Hematopoietic multipotent progenitor cell treated with erythropoietin and hydrocortisone succinate and interleukin-3 and kit ligand, for 8 days (in vitro differentiated cells): ENCODE measurements at regions not wholly inside any gene's neighbourhood (a gene's known extent, or its start where the extent isn't known, plus 50 kb on each side); places are given as distances from the start of the nearest gene placed in this dataset.

Source experiments
- DNase-seq: peaks from one replicate; pipeline ENCODE4 v3.0.0-alpha.2; 2015

DNA sequence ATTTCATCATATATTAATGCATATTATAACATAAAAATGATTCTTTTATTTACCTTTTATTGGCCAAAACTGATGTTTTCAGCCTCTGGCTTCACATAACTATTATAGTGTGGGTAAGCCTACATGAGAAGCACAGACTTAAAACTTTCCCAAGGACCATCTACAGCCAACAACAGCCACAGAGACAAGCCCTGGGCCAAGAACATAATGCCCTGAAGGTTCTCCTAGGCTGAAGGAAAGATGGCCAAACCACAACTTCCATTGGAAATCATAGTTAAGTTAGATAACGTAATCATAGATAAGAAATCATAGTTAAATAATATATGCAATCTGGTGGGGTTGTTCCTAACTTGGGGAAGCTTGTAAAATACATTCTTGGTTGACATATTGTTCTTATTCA, 280.0 kb upstream of the EMCN start:
- DNase-seq: no peak

DNA sequence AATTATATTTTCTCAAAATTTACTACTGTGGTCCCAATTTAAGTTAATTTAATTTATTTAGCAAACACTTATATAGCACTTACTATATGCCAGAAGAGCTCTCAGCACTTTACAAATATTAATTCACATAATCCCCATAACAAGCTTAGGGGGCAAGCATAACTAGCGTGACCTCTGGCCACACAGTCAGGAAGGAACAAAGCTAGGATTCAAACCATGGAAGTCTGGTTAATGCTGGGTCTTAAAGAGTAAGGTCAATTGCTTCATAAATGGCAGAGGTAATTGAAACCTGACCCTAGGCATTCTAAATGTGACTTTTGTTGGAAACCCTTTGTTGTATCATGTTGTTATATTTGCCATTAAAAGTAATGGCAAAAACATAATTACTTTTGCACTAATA, 279.5 kb upstream of the EMCN start:
- DNase-seq: no peak

GRCh38 chr4:100796332-100796731, 278.5 kb upstream of the EMCN start:
- DNase-seq: no peak

- DNase-seq: no peak
Observed at GRCh38 chr4:100795581-100795980, 277.8 kb upstream of the EMCN start.

- DNase-seq: no peak
Observed at GRCh38 chr4:100790836-100791615, 273.2 kb upstream of the EMCN start.

- no peak for DNase-seq
Observed at GRCh38 chr4:100789991-100790390, 272.2 kb upstream of the EMCN start.

GRCh38 chr4:100786481-100786880, 268.7 kb upstream of the EMCN start:
- no peak for DNase-seq

- no peak for DNase-seq
Observed at GRCh38 chr4:100782356-100782755, 264.5 kb upstream of the EMCN start.

- no peak for DNase-seq
Observed at GRCh38 chr4:100781435-100781834, 263.6 kb upstream of the EMCN start.

DNA sequence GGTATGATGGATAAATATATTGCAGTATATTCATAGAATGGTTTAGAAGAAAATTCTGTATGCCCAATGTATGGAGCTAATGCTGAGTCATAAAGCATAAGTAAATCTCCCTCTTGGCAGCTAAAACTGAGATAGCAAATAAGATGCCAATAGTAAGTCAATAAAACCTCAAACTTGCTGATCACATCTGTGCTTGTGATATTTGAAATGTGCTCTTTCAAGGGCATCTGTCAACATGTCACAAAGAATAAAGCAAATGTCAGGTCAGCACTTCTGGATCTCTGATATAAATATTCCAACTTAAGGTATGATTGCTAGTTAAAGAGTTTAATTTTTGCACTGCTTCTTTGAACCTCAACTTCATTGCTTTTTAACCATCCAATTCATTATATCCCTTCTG, 262.3 kb upstream of the EMCN start:
- DNase-seq: no peak

DNA sequence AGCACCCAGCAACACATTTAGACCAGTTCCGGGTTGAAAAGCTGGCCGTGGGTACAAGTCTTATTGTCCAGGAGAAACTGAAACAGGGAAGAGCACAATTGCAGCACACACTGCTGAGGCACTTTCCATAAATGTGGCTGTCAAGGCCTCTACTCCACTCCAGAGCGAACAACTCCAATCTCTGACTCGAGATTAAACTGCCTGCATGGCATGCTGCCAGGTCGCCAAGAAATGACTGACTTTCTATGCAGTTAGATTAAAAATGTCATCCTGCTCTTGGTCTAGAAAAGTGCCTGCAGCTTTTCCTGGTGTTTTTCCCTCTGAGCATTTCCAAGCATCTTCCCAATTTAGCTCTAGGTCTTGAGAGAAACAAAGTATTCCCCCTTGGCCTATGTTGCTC, 260.6 kb upstream of the EMCN start:
- no peak for DNase-seq

DNA sequence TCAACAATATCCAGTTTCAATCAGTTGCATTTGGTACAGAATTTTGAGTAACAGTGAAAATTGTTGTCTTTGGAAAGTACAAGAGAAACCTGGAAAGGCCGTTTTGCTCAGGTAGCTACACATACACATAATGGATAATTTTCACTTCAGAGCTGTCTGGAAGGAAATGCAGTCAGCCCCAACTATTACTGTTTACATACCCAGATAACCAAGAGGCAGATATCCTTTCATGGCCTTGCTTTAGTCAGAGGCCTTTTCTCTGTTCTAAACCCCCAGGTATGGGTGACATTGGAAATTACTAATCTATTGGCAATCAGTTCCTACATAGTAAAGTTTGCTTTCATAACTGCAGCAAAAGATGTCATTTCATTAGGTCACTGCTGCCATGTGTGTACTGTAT, 244.9 kb upstream of the EMCN start:
- no peak for DNase-seq

- no peak for DNase-seq
Observed at GRCh38 chr4:100754751-100755150, 236.9 kb upstream of the EMCN start.

DNA sequence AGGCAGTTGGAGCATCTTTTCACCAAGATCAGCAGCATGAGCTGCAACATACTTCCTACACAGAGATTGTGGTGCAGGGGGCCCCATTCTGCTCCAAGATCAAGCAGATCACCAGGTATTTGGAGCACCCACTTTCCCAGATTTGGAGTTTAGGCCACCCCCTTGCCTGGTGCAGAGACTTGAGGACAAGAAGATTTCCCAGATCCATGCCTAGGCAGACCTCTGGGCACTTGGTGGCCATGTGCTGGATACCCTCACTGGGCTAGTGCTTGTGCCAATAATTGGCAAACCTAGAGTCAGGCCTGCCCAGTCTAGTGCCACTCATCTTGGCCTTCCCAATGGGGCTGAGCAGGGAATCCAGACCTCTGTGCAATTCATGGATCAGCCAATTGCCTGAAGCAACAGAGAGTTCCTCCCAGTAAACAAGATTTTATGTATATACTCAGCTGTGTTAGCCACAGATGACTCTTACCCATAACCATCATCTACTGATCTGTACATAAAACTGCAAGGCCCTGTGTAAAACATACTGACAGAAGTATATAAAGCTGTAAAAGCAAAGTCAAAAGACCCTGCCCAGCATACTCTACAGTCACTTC, 228.4 kb upstream of the EMCN start:
- DNase-seq: no peak

DNA sequence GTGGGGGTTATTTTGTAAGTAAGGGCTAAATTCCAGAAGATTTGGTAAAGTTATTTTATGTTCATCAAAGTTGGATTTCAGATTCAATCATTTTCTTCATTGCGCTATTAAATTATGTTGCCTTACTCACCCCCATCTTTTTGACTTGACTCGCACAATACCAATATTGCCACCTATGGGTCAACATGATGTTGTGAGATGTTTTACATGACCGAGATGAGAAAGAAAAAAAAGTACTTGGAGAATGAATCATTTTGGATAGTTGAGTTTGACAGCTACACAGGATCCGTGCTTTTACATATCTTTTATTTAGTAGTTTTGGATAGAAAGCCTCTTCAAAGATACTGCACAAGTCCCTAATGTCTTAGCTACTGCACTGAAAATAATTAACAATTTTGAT, 224.2 kb upstream of the EMCN start:
- DNase-seq: peak; percentile 11

DNA sequence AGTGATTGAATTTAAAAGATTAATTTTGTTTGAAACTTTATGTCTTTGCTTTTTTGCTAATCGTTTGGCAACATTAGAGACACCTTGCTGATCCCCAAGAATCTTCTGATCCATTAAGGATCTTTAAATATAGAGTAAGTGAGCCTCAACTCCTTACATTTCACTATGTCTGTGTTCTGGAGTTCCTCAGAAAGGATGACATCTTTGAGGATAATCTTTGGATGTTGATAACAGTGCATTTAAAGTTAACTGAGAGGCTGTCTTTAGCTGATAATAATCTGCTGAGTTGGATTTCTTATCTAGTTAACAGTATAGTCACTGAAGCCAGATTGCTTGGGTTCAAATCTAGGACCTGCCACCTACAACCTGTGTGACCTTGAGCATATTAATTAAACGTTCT, 221.6 kb upstream of the EMCN start:
- no peak for DNase-seq

- no peak for DNase-seq
Observed at GRCh38 chr4:100738196-100739165, 220.7 kb upstream of the EMCN start.

DNA sequence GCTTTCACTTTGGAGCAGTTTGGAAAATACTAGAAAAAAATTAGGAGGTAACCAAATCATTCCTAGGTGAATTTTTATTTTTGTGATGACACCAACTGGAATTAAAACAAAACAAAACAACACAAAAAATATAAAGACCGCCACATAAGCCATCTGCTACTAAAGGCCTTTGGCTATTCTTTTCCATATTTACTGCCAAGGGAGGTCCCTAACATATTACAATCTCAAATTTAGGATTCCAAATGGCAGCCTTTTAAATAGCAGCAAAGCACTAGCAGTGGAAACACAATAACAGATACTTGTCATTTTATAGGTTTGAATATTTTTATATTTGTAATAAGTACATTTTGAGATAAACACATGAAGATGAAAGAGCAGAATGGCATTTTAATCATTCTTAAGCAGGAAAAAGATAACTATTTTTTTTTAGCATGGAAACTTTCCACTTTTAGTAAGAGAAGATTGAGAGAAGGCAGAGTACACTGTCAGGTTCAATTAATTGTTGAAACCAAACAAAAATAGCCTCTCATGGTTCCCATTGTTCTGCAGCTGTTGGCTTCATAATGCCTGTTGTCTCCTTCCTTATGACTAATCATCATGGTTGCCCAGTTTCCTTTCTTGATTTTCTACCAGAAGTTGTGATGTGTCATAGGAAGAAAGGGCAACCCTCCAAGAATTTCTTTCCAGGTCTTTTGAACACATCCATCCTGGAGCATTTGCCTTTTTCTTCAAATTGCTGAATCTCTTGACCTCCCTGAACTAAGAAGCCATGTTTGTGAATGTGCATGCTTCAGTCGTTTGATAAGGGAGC, 219.0 kb upstream of the EMCN start:
- DNase-seq: no peak

- DNase-seq: no peak
Observed at GRCh38 chr4:100728861-100729260, 211.0 kb upstream of the EMCN start.

DNA sequence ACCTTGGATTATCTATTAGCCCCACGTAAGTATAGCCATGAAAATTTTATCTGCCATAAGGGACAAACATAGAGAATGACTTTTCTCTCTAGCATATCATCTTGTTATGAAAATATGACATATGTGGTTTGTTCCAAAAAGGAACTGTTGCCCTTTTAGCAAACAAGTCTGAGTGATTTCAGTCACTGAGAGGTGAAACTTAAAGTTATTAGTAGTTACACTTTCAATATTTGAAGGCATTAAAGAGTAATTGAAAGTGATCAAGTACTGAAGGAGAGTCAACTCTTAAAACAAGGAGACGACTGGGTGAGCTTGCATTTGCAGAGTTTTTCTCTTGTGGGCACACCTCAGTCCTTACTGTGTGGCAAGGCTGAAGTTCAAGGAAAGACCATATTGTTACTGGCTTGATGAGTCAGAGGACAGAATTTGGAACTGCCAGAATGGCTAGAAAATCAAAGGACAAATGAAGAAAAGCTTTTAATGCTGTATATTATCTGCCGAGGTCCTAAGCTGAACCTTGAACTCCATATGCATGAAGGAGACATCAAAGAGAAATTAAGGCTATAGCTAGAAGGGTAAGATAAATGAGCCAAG, 205.1 kb upstream of the EMCN start:
- no peak for DNase-seq

GRCh38 chr4:100722133-100722532, 204.3 kb upstream of the EMCN start:
- DNase-seq: no peak

- no peak for DNase-seq
Observed at GRCh38 chr4:100721490-100721889, 203.7 kb upstream of the EMCN start.
